T-helper 2 cell (primary cell): ENCODE measurements at regions not wholly inside any gene's neighbourhood (a gene's known extent, or its start where the extent isn't known, plus 50 kb on each side); places are given as distances from the start of the nearest gene placed in this dataset.
"Not testable (repeated sequence)": the region's sequence is repeated elsewhere in the genome, so short reads cannot be mapped to it uniquely, and the experiment has no call there.

Experiments used
- DNase-seq, 5 experiments: peaks; one replicate each; pipeline versions ENCODE4 v3.0.0 to v3.0.0-alpha.2; 2012 to 2022

- DNase-seq: no peak
Observed at GRCh38 chr12:66775871-66776270, 97.0 kb upstream of the GRIP1 start.

- peak in 2 of 5 experiments; percentile 53 to 93 for DNase-seq
Observed at GRCh38 chr12:66776974-66777373, 98.1 kb upstream of the GRIP1 start.

GRCh38 chr12:66779466-66779865, 100.6 kb upstream of the GRIP1 start:
- DNase-seq: no peak

- no peak for DNase-seq
Observed at GRCh38 chr12:66786531-66787308, 107.8 kb upstream of the GRIP1 start.

- DNase-seq: no peak
Observed at GRCh38 chr12:66799551-66799950, 120.7 kb upstream of the GRIP1 start.

GRCh38 chr12:66800046-66800445, 121.2 kb upstream of the GRIP1 start:
- no peak for DNase-seq

- no peak for DNase-seq
Observed at GRCh38 chr12:66803930-66804329, 125.1 kb upstream of the GRIP1 start.

- no peak for DNase-seq
Observed at GRCh38 chr12:66804563-66804974, 125.7 kb upstream of the GRIP1 start.

GRCh38 chr12:66808606-66809005, 129.7 kb upstream of the GRIP1 start:
- no peak for DNase-seq

GRCh38 chr12:66813137-66813892, 134.4 kb upstream of the GRIP1 start:
- peak in 1 of 5 experiments; percentile 5 for DNase-seq

GRCh38 chr12:66819587-66819986, 140.7 kb upstream of the GRIP1 start:
- no peak for DNase-seq

- DNase-seq: no peak
Observed at GRCh38 chr12:66822961-66823360, 144.1 kb upstream of the GRIP1 start.

GRCh38 chr12:66823857-66824570, 145.1 kb upstream of the GRIP1 start:
- DNase-seq: no peak

GRCh38 chr12:66825921-66826320, 147.0 kb upstream of the GRIP1 start:
- DNase-seq: not testable (repeated sequence)

- DNase-seq: peak in 1 of 5 experiments; percentile 41
Observed at GRCh38 chr12:66829660-66830325, 150.9 kb upstream of the GRIP1 start.

- no peak for DNase-seq
Observed at GRCh38 chr12:66831495-66831894, 152.6 kb upstream of the GRIP1 start.

GRCh38 chr12:66832997-66833396, 154.1 kb upstream of the GRIP1 start:
- no peak for DNase-seq

GRCh38 chr12:66836623-66837310, 157.9 kb upstream of the GRIP1 start:
- no peak for DNase-seq

- no peak for DNase-seq
Observed at GRCh38 chr12:66837311-66837627, 158.4 kb upstream of the GRIP1 start.

- DNase-seq: no peak
Observed at GRCh38 chr12:66838366-66838765, 159.5 kb upstream of the GRIP1 start.

- DNase-seq: no peak
Observed at GRCh38 chr12:66848967-66849366, 170.1 kb upstream of the GRIP1 start.

- DNase-seq: no peak
Observed at GRCh38 chr12:66851134-66851533, 172.3 kb upstream of the GRIP1 start.
